KOPT-K1 (cell line): ENCODE measurements at regions not wholly inside any gene's neighbourhood (a gene's known extent, or its start where the extent isn't known, plus 50 kb on each side); places are given as distances from the start of the nearest gene placed in this dataset.
A peak's percentile ranks its signal among the peaks of the same experiment; 100 is the strongest.

Experiments
- H3K27ac ChIP-seq: fragments of 200-600 bp; sonication (generic); 2 replicates; pipeline ENCODE4 v1.5.1; 2016; ENCODE audit warnings: antibody characterized with exemption, mild to moderate bottlenecking, low read depth, low read length; ENCODE audit not compliant: poor library complexity, severe bottlenecking
- H3K36me3 ChIP-seq: fragments of 200-600 bp; sonication (generic); 2 replicates; pipeline ENCODE4 v1.5.1; 2017; ENCODE audit warnings: antibody characterized with exemption, mild to moderate bottlenecking, low read length, moderate library complexity; ENCODE audit not compliant: insufficient read depth
- H3K9me3 ChIP-seq: fragments of 200-600 bp; sonication (generic); 2 replicates; pipeline ENCODE4 v1.5.1; 2017; ENCODE audit warnings: antibody characterized with exemption, low read length, mild to moderate bottlenecking; ENCODE audit not compliant: insufficient read depth, poor library complexity, severe bottlenecking

DNA sequence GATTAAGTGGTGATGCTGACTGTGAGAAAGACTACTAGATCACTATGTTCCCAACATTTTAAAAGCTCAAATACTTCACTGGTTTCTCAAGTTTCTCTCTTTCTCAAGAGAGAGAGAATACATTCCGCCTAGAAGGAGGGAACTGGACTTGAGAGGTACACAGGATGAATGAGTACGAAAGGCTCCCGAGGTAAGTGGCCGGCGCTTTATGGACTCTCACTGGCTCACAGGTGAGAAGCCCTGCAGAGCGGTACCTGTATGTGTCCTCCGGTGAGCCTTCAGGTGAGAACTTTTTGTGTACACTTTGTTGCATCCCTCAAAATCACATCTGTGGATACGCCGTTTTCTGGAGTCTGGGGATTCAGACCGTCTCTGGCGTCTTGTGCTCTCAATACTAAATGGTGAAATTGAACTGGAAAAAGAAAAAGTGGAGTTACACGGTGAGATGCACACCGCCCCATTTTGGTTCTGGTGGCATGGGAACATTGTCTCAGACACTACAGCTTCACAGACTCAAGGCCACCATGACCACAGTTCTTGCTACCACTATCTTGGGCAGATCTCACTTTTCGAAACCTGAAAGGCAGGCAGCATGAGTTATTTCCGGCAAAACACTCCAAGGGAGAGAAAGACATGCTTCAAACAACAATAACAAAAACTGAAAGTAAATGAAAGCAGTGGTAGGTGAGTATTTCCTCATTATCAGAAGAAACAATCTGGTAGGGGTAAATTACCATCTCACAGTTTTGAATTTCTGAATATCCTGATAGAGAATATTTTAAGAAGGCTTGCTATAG is 418.9 kb downstream of the KLF12 start:
- H3K36me3 ChIP-seq, result peaks cover 38% of the 10 kb centered on the region
- H3K9me3 ChIP-seq, result no peaks in the 10 kb centered on the region
- peak overlapping the region; percentile 75 for H3K27ac ChIP-seq

DNA sequence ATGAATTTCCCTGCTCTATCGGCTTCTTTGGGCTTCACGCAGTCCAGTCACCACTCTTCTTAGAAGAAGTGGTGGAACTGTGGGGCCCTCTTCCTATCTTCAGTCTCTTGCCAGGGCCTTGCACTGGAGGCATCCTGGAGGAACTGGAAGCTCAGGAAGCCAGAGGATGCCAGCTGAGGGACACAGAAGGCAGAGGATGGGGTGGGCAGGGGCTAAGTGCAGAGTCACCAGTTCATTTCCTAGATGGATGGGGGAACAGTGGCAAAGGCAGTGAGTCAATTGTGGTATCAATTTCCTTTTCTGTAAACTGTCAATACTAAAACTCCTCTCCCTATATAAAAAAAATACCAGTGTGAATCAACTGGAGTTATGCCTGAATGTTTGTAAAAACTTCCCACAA is 419.7 kb downstream of the KLF12 start:
- peak overlapping the region; percentile 75 for H3K27ac ChIP-seq
- H3K36me3 ChIP-seq, result peaks cover 42% of the 10 kb centered on the region
- no peaks in the 10 kb centered on the region for H3K9me3 ChIP-seq

DNA sequence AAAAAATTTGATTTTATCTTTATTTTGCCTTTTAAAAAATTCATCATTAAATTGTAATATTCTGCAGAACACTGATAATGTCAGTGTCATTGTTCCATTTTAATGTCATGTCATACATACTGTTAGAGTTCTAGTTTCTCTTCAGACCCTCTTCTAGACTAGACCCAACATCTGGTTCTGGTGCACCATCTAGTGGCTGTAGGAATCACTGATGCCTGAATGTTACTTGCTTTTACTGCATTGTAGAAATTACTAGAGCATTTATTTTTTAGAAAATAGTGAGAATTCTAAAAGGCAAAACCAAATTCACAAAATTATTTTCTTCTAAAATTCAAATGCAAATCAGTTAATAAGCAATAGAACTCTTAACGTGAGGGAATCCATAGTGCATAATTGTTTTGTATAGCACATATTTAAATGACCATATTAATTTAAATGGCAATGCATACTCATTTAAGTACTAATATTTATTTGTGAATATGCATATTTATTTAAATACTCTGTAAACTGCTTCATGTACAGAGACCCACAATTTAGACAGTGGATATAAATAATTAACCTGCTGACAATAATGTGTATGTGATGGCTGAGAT is 425.7 kb downstream of the KLF12 start:
- no peaks in the 10 kb centered on the region for H3K9me3 ChIP-seq
- H3K36me3 ChIP-seq, result peaks cover 52% of the 10 kb centered on the region
- H3K27ac ChIP-seq, result no peak overlapping the region

DNA sequence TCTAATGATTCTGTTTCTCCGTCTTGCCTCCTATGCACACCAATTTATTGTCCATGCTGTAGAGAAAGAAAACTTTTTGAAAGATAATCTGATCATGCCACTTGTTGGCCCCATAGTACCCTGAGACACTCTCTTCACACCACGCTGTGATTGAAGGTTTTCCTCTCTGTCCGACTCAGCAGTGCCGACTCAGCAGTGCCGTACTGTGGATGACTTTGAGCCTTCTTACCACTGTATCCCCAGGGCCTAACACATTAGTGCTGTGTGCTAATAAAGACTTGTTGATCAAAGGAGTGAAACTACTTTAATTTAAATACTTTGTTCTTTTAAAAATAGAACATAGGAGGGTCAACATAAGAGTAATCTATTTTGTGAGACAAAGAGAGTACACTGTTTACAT is 429.6 kb downstream of the KLF12 start:
- no peak overlapping the region for H3K27ac ChIP-seq

DNA sequence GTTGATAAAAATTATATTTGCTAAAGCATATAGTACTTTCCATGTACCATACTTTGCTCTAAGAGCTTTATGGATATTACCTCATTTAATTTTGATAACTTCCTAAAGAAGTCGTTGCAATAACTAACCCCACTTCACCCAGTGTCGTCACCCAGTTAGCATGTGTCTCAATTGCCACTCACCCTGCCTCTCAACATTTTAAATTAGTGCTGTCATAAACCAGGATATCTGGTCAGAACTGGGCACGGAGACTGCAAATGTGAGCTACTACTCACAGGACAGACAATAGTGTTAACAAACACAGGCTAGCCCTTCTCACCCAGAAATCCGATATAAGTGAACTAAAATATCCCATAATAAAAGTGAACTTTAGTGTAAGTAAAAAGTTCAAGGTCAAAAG is 430.6 kb downstream of the KLF12 start:
- peaks cover 24% of the 10 kb centered on the region for H3K36me3 ChIP-seq
- H3K27ac ChIP-seq, result no peak overlapping the region
- H3K9me3 ChIP-seq, result no peaks in the 10 kb centered on the region

More for the DNA sequence above, 429.6 kb downstream of the KLF12 start:
- H3K9me3 ChIP-seq, result no peaks in the 10 kb centered on the region
- peaks cover 22% of the 10 kb centered on the region for H3K36me3 ChIP-seq

DNA sequence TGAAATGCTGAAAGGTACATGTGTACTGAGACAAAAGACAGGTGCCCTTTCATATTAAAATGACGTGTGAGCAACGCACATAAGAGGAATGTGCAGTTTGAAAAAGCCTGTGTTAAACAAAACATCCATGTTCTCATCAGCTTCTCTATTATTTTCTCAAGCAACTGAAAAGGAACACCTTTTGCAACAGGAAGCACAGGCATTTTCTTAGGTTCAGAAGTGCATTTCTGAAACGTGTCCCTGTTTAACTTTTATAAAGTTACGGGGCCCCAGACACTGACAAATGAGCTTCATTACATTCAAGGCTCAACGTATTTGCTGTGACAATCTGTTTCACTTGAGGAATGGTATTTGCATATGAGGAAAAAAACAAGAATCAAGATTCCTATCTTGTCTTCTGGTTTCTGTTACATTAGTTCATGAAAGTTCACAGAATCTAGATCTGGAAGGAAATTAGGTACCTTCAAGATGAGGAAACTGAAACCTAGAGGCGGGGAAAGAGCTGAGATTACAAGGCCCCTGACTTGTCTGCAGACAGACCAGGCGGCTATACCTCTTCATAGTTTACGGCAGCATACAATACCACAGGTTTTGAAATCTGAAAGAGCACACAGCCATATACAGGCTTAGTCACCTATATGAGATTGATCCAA is 431.7 kb downstream of the KLF12 start:
- peaks cover 25% of the 10 kb centered on the region for H3K36me3 ChIP-seq
- H3K27ac ChIP-seq, result peak overlapping the region; percentile 18

DNA sequence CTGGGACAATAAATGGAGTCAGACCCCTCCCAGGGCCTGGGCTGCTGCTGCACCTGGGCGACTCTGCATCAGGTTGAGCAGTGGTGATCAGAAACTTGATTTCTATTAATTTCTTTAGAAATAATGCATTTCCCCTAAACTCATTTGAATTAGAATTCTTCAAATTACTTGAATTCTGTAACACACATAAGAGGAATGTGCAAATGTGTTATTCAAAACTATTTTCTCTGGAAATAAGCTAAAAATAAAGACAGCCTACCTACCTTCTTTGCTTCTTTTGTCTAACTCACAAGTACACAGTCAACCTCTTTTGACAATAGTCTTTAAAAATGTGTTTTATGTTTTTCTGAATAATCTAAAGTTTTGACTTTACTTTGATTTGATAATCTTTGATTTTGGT is 433.0 kb downstream of the KLF12 start:
- Histone ChIP-seq H3K9me3 (no peaks in the 10 kb centered on the region), H3K27ac (no peak overlapping the region), H3K36me3 (0 out of 2 replicates have a peak, but pooled peaks cover 15% of the 10 kb centered on the region)

More for the DNA sequence above, 431.7 kb downstream of the KLF12 start:
- no peaks in the 10 kb centered on the region for H3K9me3 ChIP-seq

DNA sequence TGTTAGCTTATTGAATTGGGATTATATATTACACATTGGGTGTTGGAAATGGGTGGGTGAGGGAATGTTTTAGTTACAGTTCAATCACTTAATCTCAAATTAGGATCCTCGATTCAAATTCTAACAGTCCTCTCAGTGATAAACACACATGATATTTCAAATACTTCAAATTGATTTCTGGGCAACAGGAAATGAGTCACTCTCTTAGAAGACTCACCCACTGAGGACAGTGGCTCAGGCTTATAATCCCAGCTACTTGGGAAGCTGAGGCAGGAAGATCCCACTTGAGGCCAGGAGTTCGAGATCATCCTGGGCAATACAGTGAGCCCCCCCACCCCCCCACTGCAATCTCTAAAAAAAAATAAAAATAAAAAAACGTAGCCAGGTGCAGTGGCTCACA is 435.3 kb downstream of the KLF12 start:
- H3K27ac ChIP-seq, result no peak overlapping the region
- H3K9me3 ChIP-seq, result no peaks in the 10 kb centered on the region
- H3K36me3 ChIP-seq, result peaks cover 31% of the 10 kb centered on the region

DNA sequence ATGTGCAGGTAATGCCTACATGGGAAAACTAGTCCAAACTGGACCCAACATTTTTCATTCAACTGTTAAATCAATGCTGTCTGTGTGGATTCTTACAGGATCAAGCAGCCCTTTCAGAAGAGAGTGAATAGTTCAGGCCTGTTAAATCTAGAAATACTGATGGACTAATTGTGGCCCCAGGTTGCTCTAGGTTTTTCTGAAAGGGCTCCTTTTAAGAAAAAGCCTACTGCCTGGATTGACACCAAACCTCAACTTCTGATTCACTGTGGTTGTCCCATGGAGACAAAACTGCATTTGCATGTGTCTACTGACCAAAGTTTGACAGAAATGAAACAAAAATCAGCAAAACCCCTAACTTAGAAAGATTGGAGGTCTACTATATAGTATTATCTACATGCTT is 437.0 kb downstream of the KLF12 start:
- no peak overlapping the region for H3K27ac ChIP-seq
- no peaks in the 10 kb centered on the region for H3K9me3 ChIP-seq
- peaks cover 43% of the 10 kb centered on the region for H3K36me3 ChIP-seq

DNA sequence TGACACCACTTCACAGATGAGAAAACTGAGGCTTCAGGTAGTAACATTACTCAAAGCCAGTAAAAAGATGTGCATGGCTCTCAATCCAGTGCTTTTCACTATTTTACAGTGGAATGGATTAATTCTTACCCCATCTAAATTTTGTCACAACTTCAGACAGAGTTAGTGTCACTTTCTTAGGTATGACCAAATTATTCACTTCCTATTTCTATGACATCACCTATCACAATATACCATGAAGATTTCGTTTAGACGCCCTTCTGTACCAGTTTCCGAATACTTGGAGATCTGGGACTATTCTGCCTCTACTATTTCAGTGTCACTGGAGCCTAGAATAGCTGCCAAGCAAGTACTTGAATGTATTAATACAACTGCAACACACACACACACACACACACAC is 437.5 kb downstream of the KLF12 start:
- H3K27ac ChIP-seq, result no peak overlapping the region
- H3K9me3 ChIP-seq, result no peaks in the 10 kb centered on the region
- H3K36me3 ChIP-seq, result peaks cover 48% of the 10 kb centered on the region

DNA sequence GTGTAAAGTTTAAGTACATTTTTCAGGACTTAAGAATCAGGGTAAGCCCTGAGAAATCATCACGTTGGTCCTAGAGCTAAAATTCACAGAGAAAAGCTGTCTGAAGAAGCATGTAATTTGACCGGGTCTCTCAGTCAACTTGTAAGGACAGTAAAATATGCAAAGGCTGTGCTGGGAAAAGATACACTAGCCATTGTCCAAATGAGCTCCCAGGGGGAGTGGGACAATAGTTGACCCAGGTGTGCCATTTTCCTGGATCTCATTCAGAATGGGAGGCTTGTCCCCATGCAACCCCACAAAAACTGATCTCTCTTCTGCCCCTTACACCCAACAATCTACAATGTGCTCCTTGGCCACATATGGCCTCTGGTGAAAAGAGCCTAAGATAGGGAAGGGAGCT is 437.9 kb downstream of the KLF12 start:
- H3K36me3 ChIP-seq, result peaks cover 52% of the 10 kb centered on the region
- H3K9me3 ChIP-seq, result no peaks in the 10 kb centered on the region
- no peak overlapping the region for H3K27ac ChIP-seq

DNA sequence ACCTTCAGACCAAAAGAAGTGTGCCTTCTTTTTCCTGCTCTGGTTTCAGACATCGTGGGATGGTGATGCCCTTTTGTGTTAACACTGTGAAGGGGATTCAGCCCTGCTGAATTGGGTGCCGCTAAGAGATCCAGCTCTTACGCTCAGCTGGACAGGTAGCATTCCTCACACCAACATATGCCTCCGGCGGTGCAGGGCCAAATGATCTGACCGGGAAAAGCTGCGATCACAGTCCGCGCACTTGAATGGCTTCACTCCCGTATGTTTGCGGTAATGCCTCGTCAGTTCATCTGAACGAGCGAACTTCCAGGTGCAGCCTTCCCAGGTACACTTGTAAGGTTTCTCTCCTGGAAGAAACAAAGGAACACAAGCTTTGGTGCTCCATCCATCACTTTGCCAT is 438.9 kb downstream of the KLF12 start:
- Histone ChIP-seq H3K36me3 (peaks cover 57% of the 10 kb centered on the region), H3K27ac (no peak overlapping the region)

DNA sequence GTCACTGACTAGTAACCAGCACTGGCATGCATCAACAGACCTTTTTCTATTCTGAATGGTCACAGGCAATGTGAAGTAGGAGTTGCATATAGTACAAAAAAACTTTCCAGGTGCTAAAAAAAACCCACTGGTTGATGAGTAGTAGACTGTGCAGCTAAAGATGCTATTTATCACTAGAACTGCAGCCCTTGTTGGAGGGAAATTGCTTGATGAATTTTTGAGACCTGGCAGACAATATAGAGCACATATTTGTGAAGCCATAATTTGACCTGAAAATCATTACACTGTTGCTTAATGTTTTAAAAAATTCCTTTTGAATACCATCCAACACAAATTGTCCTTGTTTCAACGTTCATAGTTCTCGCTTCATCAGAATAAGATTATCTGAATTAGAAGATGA is 441.0 kb downstream of the KLF12 start:
- H3K27ac ChIP-seq, result no peak overlapping the region
- H3K9me3 ChIP-seq, result no peaks in the 10 kb centered on the region
- H3K36me3 ChIP-seq, result peaks cover 59% of the 10 kb centered on the region

More for the DNA sequence above, 438.9 kb downstream of the KLF12 start:
- H3K9me3 ChIP-seq, result no peaks in the 10 kb centered on the region

DNA sequence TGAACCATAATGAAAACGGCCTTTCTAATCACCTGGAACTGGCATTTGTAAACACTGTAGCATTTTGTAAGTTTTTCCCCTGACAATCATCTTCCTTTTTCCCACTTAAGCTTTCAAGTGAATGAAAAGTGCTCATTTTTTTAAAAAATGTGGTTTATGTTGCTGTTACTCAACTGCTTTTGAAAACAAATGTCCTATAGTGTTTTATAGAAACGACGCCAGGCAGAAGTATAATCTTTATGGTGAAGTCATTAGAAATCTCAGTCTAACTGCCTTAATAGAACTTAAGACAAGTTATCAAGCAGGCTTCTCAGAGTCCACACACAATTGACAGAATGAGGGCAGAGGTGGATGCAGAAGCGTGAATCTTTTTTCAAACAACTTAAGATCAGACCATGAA is 442.3 kb downstream of the KLF12 start:
- H3K27ac ChIP-seq, result no peak overlapping the region
- peaks cover 59% of the 10 kb centered on the region for H3K36me3 ChIP-seq
- no peaks in the 10 kb centered on the region for H3K9me3 ChIP-seq

DNA sequence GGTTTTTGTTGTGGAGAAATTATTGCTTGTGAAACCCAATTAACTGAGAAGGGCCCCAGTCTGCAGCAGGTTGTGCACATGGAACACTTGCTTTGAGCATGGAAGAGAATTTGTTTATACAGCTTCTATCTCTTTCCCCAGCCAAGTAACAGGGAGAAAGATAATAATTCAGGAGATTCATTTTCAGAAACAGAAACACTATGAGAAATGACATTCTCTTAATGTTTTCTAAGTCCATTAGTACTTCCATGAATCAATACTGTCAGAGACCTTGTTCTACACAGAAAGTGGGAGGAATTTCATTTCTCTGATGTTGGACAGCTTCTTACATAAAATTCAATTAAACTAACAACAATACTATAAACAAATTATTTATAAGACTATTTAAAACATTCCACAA is 446.3 kb downstream of the KLF12 start:
- no peaks in the 10 kb centered on the region for H3K9me3 ChIP-seq
- H3K36me3 ChIP-seq, result peaks cover 27% of the 10 kb centered on the region
- H3K27ac ChIP-seq, result no peak overlapping the region
